Neutrophil (primary cell): ENCODE measurements at regions not wholly inside any gene's neighbourhood (a gene's known extent, or its start where the extent isn't known, plus 50 kb on each side); places are given as distances from the start of the nearest gene placed in this dataset.
"Not testable (repeated sequence)": the region's sequence is repeated elsewhere in the genome, so short reads cannot be mapped to it uniquely, and the experiment has no call there.

Source experiments
- H3K27ac ChIP-seq: fragments of 200-600 bp; sonication (generic); 2 replicates; pipeline ENCODE4 v1.5.1; 2016; ENCODE audit warnings: mild to moderate bottlenecking, moderate library complexity
- H3K27me3 ChIP-seq: fragments of 200-600 bp; sonication (generic); 2 replicates; pipeline ENCODE4 v1.6.0; 2016; ENCODE audit warnings: mild to moderate bottlenecking
- H3K36me3 ChIP-seq: fragments of 200-600 bp; sonication (generic); 2 replicates; pipeline ENCODE4 v1.5.1; 2017
- H3K4me1 ChIP-seq, 2 experiments: fragments of 200-600 bp in 1 of 2; sonication (generic) in 1 of 2; 1 replicate in 1 of 2; 2 replicates in 1 of 2; pipeline versions ENCODE4 v1.5.1 to v1.6.1; 2013 to 2016; ENCODE audit warnings: low read depth in 1 of 2, low read length in 1 of 2, mild to moderate bottlenecking in 1 of 2, moderate library complexity in 1 of 2; ENCODE audit not compliant: control insufficient read depth in 1 of 2, insufficient read depth in 1 of 2
- H3K4me3 ChIP-seq, 2 experiments: fragments of 200-600 bp in 1 of 2; sonication (generic) in 1 of 2; 1 replicate in 1 of 2; 2 replicates in 1 of 2; pipeline ENCODE4 v1.5.1; 2013 to 2016; ENCODE audit warnings: low read depth in 1 of 2, low read length in 1 of 2, mild to moderate bottlenecking in 1 of 2, moderate library complexity in 1 of 2
- H3K9me3 ChIP-seq: fragments of 200-600 bp; sonication (generic); 2 replicates; pipeline ENCODE4 v1.5.1; 2016
- TF ChIP-seq, protein P1 (sequence below): fragments of 200-600 bp; sonication (generic); IDR thresholded peaks from 2 replicates; pipeline ENCODE4 v1.5.1; 2016; ENCODE audit warnings: antibody characterized with exemption

DNA sequence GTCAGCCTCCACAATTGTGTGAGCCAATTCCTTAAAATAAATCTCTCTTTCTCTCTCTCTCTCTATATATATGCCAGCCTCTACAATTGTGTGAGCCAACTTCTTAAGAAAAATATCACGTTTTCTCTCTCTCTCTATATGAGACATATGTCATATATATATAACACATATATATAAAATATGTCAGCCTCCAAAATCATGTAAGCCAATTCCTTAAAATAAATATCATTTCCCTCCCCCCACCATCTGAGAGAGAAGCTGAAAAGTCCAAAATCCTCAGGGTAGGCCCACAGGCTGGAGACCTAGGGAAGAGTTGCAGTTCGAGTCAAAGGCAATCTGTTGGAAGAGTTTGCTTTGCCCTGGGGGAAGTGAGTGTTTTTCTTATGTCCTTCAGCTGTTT lies 158.1 kb upstream of the RPS23 start:
- Histone ChIP-seq H3K9me3 (no peaks in the 10 kb centered on the region), H3K27ac (no peak overlapping the region), H3K36me3 (no peaks in the 10 kb centered on the region), H3K4me1 (no peaks in the 10 kb centered on the region), H3K27me3 (no peaks in the 10 kb centered on the region), H3K4me3 (no peak overlapping the region)
- TF ChIP-seq, protein P1, sequence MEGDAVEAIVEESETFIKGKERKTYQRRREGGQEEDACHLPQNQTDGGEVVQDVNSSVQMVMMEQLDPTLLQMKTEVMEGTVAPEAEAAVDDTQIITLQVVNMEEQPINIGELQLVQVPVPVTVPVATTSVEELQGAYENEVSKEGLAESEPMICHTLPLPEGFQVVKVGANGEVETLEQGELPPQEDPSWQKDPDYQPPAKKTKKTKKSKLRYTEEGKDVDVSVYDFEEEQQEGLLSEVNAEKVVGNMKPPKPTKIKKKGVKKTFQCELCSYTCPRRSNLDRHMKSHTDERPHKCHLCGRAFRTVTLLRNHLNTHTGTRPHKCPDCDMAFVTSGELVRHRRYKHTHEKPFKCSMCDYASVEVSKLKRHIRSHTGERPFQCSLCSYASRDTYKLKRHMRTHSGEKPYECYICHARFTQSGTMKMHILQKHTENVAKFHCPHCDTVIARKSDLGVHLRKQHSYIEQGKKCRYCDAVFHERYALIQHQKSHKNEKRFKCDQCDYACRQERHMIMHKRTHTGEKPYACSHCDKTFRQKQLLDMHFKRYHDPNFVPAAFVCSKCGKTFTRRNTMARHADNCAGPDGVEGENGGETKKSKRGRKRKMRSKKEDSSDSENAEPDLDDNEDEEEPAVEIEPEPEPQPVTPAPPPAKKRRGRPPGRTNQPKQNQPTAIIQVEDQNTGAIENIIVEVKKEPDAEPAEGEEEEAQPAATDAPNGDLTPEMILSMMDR, result no peak

DNA sequence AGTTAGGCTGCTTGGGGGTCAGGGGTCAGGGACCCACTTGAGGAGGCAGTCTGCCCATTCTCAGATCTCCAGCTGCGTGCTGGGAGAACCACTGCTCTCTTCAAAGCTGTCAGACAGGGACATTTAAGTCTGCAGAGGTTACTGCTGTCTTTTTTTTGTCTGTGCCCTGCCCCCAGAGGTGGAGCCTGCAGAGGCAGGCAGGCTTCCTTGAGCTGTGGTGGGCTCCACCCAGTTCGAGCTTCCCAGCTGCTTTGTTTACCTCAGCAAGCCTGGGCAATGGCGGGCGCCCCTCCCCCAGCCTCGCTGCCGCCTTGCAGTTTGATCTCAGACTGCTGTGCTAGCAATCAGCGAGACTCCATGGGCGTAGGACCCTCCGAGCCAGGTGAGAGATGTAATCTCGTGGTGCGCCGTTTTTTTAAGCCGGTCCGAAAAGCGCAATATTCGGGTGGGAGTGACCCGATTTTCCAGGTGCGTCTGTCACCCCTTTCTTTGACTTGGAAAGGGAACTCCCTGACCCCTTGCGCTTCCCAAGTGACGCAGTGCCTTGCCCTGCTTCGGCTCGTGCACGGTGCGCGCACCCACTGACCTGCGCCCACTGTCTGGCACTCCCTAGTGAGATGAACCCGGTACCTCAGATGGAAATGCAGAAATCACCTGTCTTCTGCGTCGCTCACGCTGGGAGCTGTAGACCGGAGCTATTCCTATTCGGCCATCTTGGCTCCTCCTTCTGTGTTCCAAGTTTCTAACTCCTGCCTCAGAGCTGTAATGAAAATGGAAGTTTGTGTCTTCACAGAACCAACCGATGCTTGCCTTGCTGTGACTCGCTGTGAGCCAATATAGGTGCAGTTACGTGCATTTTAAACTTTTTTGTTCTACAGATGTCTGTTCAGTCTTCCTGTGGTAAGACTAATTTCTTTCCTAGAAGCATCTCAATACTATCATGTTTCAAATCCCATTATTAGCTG lies 156.8 kb upstream of the RPS23 start:
- not testable (repeated sequence) for H3K27me3 ChIP-seq, H3K4me1 ChIP-seq, H3K36me3 ChIP-seq, H3K27ac ChIP-seq, H3K4me3 ChIP-seq, H3K9me3 ChIP-seq

DNA sequence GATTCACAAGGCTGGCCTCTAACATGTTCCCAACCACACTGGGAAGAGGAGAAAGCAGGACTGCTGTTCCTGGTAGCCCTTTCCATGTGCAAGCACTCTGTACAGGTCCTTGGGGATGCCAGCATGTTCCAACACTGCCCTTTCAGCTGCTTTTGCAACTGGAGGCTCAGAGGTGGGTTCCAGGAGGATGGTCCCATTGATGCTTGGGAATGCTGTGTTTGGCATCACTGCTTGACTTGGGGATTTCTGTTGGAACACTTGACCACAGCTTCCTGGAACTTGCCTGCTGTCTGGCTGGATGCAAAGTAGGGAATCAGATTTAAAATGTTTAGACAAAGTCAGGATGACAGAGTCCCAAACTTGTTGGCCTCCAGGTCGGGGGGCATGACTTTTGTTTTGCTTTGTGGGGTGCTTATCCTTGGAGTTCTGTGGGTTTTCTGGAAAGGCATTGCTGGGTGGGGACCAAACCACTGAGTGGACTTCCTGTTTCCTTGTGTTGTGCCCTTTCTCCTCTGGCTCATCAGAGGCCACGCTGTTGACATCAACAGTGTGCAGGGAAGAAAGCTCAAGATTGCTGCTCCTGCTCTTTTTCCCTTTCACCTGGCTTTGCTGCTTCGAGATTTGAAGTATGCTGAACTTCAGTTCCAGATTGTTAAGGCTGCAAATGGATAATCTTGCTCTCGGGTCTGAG lies 148.5 kb upstream of the RPS23 start:
- Histone ChIP-seq H3K4me1 (no peaks in the 10 kb centered on the region), H3K27ac (no peak overlapping the region), H3K4me3 (no peak overlapping the region), H3K9me3 (no peaks in the 10 kb centered on the region), H3K27me3 (no peaks in the 10 kb centered on the region), H3K36me3 (no peaks in the 10 kb centered on the region)
- TF ChIP-seq, protein P1, result no peak

DNA sequence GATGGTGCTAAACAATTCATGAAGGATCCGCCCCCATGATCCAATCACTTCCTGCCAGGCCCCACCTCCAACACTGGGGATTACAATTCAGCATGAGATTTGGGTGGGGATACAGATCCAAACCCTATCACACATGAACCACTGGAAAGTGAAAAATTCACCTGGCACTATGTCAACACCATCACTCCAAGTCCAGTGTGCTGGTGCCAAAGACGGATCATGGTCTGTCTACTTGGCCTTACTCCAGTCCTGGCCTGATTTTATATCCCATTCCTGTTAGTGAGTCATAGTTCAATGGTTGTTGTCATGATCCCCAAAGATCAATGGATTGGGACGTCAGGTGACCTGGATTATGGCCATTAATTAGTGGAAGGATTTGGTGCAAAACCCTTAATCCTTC lies 147.4 kb upstream of the RPS23 start:
- H3K4me3 ChIP-seq, result no peak overlapping the region
- no peaks in the 10 kb centered on the region for H3K9me3 ChIP-seq
- H3K27me3 ChIP-seq, result no peaks in the 10 kb centered on the region
- H3K4me1 ChIP-seq, result no peaks in the 10 kb centered on the region
- no peak overlapping the region for H3K27ac ChIP-seq
- TF ChIP-seq, protein P1, result no peak
- H3K36me3 ChIP-seq, result no peaks in the 10 kb centered on the region

DNA sequence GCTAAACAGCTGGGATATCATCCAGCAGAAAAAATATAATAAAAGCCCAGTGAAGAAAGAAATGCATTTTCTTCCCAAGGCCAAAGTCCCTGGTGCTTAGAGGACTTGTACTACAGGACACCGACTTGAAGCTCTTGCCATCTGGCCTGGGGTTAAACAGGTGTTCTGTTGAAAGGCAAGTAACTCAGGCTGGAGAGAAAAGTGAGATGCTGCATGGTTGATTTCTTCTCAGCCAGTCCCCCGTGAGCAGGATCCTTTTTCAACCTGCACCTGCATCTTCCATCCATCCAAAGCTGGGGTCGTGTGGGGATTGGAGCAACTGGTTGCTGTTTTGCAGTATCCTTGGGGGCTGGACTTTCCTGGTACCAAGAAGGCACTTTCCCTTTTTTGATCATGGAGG lies 146.1 kb upstream of the RPS23 start:
- H3K4me1 ChIP-seq, result no peaks in the 10 kb centered on the region
- H3K27me3 ChIP-seq, result no peaks in the 10 kb centered on the region
- no peaks in the 10 kb centered on the region for H3K36me3 ChIP-seq
- H3K27ac ChIP-seq, result no peak overlapping the region
- TF ChIP-seq, protein P1, result no peak
- no peak overlapping the region for H3K4me3 ChIP-seq
- no peaks in the 10 kb centered on the region for H3K9me3 ChIP-seq

DNA sequence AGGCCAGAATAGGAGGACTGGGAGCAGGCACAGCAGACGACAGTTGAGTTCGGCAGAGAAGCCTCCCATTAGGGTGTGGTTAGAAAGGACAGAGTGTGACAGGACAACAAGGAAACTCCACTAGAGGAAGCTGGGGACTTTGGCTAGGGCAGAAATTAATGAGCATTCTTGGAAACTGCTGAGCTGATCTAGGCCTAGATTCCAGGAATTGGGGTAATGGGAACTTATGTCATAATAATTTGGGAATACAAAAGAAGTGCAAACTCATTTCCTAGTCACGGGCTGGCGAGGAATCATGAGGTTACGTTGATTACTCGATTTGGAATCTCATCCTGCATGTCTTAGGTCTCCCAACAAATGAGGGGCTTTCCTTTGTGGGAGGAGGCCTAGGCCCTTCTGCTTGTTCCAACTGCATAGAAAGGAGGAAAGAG lies 144.6 kb upstream of the RPS23 start:
- H3K27ac ChIP-seq, result no peak overlapping the region
- no peak overlapping the region for H3K4me3 ChIP-seq
- H3K9me3 ChIP-seq, result no peaks in the 10 kb centered on the region
- H3K36me3 ChIP-seq, result no peaks in the 10 kb centered on the region
- H3K4me1 ChIP-seq, result no peaks in the 10 kb centered on the region
- TF ChIP-seq, protein P1, result no peak
- no peaks in the 10 kb centered on the region for H3K27me3 ChIP-seq
